IPS-18a (cell line): ENCODE measurements at regions not wholly inside any gene's neighbourhood (a gene's known extent, or its start where the extent isn't known, plus 50 kb on each side); places are given as distances from the start of the nearest gene placed in this dataset.

Source experiments
- H3K27ac ChIP-seq: one replicate; pipeline ENCODE4 v1.5.1; 2013; ENCODE audit warnings: low read length
- H3K27me3 ChIP-seq: one replicate; pipeline ENCODE4 v1.6.1; 2013; ENCODE audit warnings: mild to moderate bottlenecking, low read length; ENCODE audit not compliant: control insufficient read depth, insufficient read depth
- H3K36me3 ChIP-seq: one replicate; pipeline ENCODE4 v1.6.1; 2013; ENCODE audit warnings: low read depth, low read length; ENCODE audit not compliant: control insufficient read depth
- H3K4me1 ChIP-seq: one replicate; pipeline ENCODE4 v1.6.1; 2013; ENCODE audit warnings: low read depth, low read length; ENCODE audit not compliant: control insufficient read depth
- H3K4me3 ChIP-seq: one replicate; pipeline ENCODE4 v1.5.1; 2013; ENCODE audit warnings: low read length
- H3K9ac ChIP-seq: one replicate; pipeline ENCODE4 v1.6.1; 2013; ENCODE audit warnings: mild to moderate bottlenecking, low read length, moderate library complexity
- H3K9me3 ChIP-seq: one replicate; pipeline ENCODE4 v1.6.1; 2013; ENCODE audit warnings: low read depth, low read length; ENCODE audit not compliant: control insufficient read depth

GRCh38 chr4:27186710-27187109 is 326.1 kb downstream of the STIM2 start:
- H3K9ac ChIP-seq = no peak overlapping the region
- H3K36me3 ChIP-seq = no peaks in the 10 kb centered on the region
- H3K4me1 ChIP-seq = no peaks in the 10 kb centered on the region
- no peaks in the 10 kb centered on the region for H3K9me3 ChIP-seq
- no peak overlapping the region for H3K27ac ChIP-seq
- no peaks in the 10 kb centered on the region for H3K27me3 ChIP-seq
- no peak overlapping the region for H3K4me3 ChIP-seq

- Histone ChIP-seq H3K36me3 (no peaks in the 10 kb centered on the region), H3K27ac (no peak overlapping the region), H3K4me3 (no peak overlapping the region), H3K9me3 (no peaks in the 10 kb centered on the region), H3K4me1 (no peaks in the 10 kb centered on the region), H3K27me3 (no peaks in the 10 kb centered on the region), H3K9ac (no peak overlapping the region)
Observed at GRCh38 chr4:27187786-27188185, 327.1 kb downstream of the STIM2 start.

GRCh38 chr4:27189683-27190082 is 329.0 kb downstream of the STIM2 start:
- Histone ChIP-seq H3K9me3 (no peaks in the 10 kb centered on the region), H3K27ac (no peak overlapping the region), H3K4me1 (no peaks in the 10 kb centered on the region), H3K27me3 (no peaks in the 10 kb centered on the region), H3K9ac (no peak overlapping the region), H3K4me3 (no peak overlapping the region), H3K36me3 (no peaks in the 10 kb centered on the region)

GRCh38 chr4:27191592-27191991 is 331.0 kb downstream of the STIM2 start:
- no peaks in the 10 kb centered on the region for H3K36me3 ChIP-seq
- H3K9me3 ChIP-seq = no peaks in the 10 kb centered on the region
- no peak overlapping the region for H3K4me3 ChIP-seq
- no peak overlapping the region for H3K9ac ChIP-seq
- no peak overlapping the region for H3K27ac ChIP-seq
- H3K4me1 ChIP-seq = no peaks in the 10 kb centered on the region
- no peaks in the 10 kb centered on the region for H3K27me3 ChIP-seq

- H3K9ac ChIP-seq = no peak overlapping the region
- no peaks in the 10 kb centered on the region for H3K36me3 ChIP-seq
- no peaks in the 10 kb centered on the region for H3K9me3 ChIP-seq
- no peak overlapping the region for H3K4me3 ChIP-seq
- H3K27me3 ChIP-seq = no peaks in the 10 kb centered on the region
- H3K27ac ChIP-seq = no peak overlapping the region
- H3K4me1 ChIP-seq = no peaks in the 10 kb centered on the region
Observed at GRCh38 chr4:27194599-27195176, 334.0 kb downstream of the STIM2 start.

GRCh38 chr4:27198246-27198645 is 337.6 kb downstream of the STIM2 start:
- no peaks in the 10 kb centered on the region for H3K36me3 ChIP-seq
- no peaks in the 10 kb centered on the region for H3K9me3 ChIP-seq
- no peak overlapping the region for H3K27ac ChIP-seq
- no peak overlapping the region for H3K4me3 ChIP-seq
- no peak overlapping the region for H3K9ac ChIP-seq
- H3K4me1 ChIP-seq = no peaks in the 10 kb centered on the region
- no peaks in the 10 kb centered on the region for H3K27me3 ChIP-seq

- Histone ChIP-seq H3K4me1 (no peaks in the 10 kb centered on the region), H3K9me3 (no peaks in the 10 kb centered on the region), H3K27me3 (no peaks in the 10 kb centered on the region), H3K36me3 (no peaks in the 10 kb centered on the region), H3K4me3 (no peak overlapping the region), H3K9ac (no peak overlapping the region), H3K27ac (no peak overlapping the region)
Observed at GRCh38 chr4:27198971-27199370, 338.3 kb downstream of the STIM2 start.

- Histone ChIP-seq H3K36me3 (no peaks in the 10 kb centered on the region), H3K4me3 (no peak overlapping the region), H3K9ac (no peak overlapping the region)
Observed at GRCh38 chr4:27206009-27206408, 345.4 kb downstream of the STIM2 start.

GRCh38 chr4:27210956-27211355 is 350.3 kb downstream of the STIM2 start:
- Histone ChIP-seq H3K27me3 (no peaks in the 10 kb centered on the region), H3K4me1 (peaks cover 3% of the 10 kb centered on the region), H3K36me3 (no peaks in the 10 kb centered on the region), H3K4me3 (no peak overlapping the region), H3K27ac (no peak overlapping the region), H3K9ac (no peak overlapping the region), H3K9me3 (no peaks in the 10 kb centered on the region)

More at GRCh38 chr4:27206009-27206408, 345.4 kb downstream of the STIM2 start:
- Histone ChIP-seq H3K27me3 (no peaks in the 10 kb centered on the region), H3K27ac (no peak overlapping the region), H3K4me1 (peaks cover 3% of the 10 kb centered on the region), H3K9me3 (no peaks in the 10 kb centered on the region)

GRCh38 chr4:27214010-27214409 is 353.4 kb downstream of the STIM2 start:
- no peak overlapping the region for H3K9ac ChIP-seq
- no peak overlapping the region for H3K4me3 ChIP-seq
- H3K36me3 ChIP-seq = no peaks in the 10 kb centered on the region
- H3K4me1 ChIP-seq = no peaks in the 10 kb centered on the region
- H3K27me3 ChIP-seq = no peaks in the 10 kb centered on the region
- no peaks in the 10 kb centered on the region for H3K9me3 ChIP-seq
- no peak overlapping the region for H3K27ac ChIP-seq

- H3K36me3 ChIP-seq = no peaks in the 10 kb centered on the region
- no peak overlapping the region for H3K4me3 ChIP-seq
- no peaks in the 10 kb centered on the region for H3K27me3 ChIP-seq
- no peak overlapping the region for H3K27ac ChIP-seq
- H3K9me3 ChIP-seq = no peaks in the 10 kb centered on the region
- H3K9ac ChIP-seq = no peak overlapping the region
- no peaks in the 10 kb centered on the region for H3K4me1 ChIP-seq
Observed at GRCh38 chr4:27215220-27215826, 354.7 kb downstream of the STIM2 start.

GRCh38 chr4:27217261-27217769 is 356.7 kb downstream of the STIM2 start:
- no peaks in the 10 kb centered on the region for H3K27me3 ChIP-seq
- no peak overlapping the region for H3K27ac ChIP-seq
- no peak overlapping the region for H3K4me3 ChIP-seq

More at GRCh38 chr4:27217261-27217769, 356.7 kb downstream of the STIM2 start:
- Histone ChIP-seq H3K9me3 (no peaks in the 10 kb centered on the region), H3K4me1 (no peaks in the 10 kb centered on the region), H3K9ac (no peak overlapping the region), H3K36me3 (no peaks in the 10 kb centered on the region)
